HAP-1 (cell line): ENCODE measurements at regions not wholly inside any gene's neighbourhood (a gene's known extent, or its start where the extent isn't known, plus 50 kb on each side); places are given as distances from the start of the nearest gene placed in this dataset.

Experiments
- DNase-seq, 2 experiments: peaks; one replicate each; pipeline ENCODE4 v3.0.0-alpha.2; 2016 to 2020; ENCODE audit warnings: low spot score in 2 of 2
- H3K27me3 ChIP-seq: fragments of 250-450 bp; sonication (Bioruptor Pico); 2 replicates; pipeline ENCODE4 v1.5.1; 2020; ENCODE audit warnings: low read depth, mild to moderate bottlenecking, moderate library complexity
- H3K36me3 ChIP-seq: fragments of 250-450 bp; sonication (Bioruptor Pico); replicated peaks from 2 replicates; pipeline ENCODE4 v1.5.1; 2020; ENCODE audit warnings: mild to moderate bottlenecking
- H3K4me1 ChIP-seq: fragments of 250-450 bp; sonication (Bioruptor Pico); 2 replicates; pipeline ENCODE4 v1.5.1; 2020; ENCODE audit warnings: mild to moderate bottlenecking
- H3K4me3 ChIP-seq: fragments of 250-450 bp; sonication (Bioruptor Pico); 2 replicates; pipeline ENCODE4 v1.5.1; 2020; ENCODE audit warnings: mild to moderate bottlenecking, moderate library complexity
- H3K9me3 ChIP-seq: fragments of 250-450 bp; sonication (Bioruptor Pico); 2 replicates; pipeline ENCODE4 v1.5.1; 2020; ENCODE audit warnings: mild to moderate bottlenecking, moderate library complexity
- in situ Hi-C: fragments of 300-500 bp; cut with MboI; formaldehyde crosslinking; loops from 3 replicates; pipeline ENCODE4 v1.14.3; 2020; ENCODE audit warnings: low sequenced_read_pairs, inconsistent platforms, mixed read lengths

DNA sequence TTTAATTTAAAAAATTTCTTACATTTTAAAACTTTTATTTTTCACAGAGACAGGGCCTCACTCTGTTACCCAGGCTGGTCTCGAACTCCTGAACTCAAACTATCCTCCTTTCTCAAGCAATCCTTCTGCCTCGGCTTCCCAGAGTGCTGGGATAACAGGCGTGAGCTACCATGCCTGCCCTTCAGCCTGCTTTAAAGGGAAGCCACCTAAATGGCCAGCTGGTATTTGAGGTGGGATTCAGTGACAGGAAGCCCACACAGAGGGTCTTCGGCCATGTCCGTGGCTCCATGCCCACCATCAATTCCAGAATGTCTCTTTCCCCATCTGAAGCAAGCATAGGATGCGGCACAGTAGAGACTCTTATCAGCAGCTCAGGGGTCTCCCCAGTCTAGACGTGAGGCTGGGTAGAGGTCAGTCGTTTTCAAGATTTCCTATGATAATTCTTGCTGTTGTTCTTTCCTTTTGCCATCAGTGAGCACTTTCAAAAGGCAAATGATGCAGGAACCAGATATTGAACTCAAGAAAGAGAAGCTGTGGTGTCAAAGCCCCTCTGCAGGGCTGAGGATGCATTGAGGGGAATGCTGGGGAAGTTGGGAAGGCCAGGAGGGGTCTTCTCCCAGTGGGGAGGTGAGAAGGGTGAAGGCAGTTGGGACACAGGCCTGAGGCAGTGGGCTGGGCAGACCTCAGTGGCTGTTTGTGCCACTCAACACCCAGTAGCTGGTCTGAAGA, 291.5 kb upstream of the IGFBP3 start:
- Histone ChIP-seq H3K4me3 (no peak overlapping the region), H3K27me3 (no peaks in the 10 kb centered on the region), H3K4me1 (no peaks in the 10 kb centered on the region), H3K9me3 (no peaks in the 10 kb centered on the region), H3K36me3 (no peaks in the 10 kb centered on the region)
- in situ Hi-C loops: no loop called here
- no peak for DNase-seq

DNA sequence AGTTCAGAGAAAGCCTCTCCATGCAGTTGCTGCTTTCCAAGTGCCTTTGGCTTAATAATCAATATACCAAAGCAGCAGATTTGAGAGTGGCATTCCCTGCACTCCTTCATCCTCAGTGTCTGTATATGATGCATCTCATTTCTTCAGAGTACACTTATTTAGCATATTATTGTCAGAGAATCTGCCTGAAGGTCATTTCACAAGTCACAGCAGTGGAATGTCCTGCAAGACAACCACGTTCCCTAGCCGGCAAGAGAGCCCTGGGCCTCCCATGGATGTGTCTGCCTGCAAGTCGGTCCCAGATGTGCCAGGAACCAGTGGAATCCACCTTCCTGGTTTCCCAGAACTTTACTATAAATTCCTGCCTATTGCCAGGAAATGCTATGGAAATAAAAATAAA, 289.4 kb upstream of the IGFBP3 start:
- no peaks in the 10 kb centered on the region for H3K27me3 ChIP-seq
- no peak overlapping the region for H3K4me3 ChIP-seq
- H3K4me1 ChIP-seq: no peaks in the 10 kb centered on the region
- H3K9me3 ChIP-seq: no peaks in the 10 kb centered on the region
- no peak for DNase-seq
- H3K36me3 ChIP-seq: no peaks in the 10 kb centered on the region
- in situ Hi-C loops: no loop called here

DNA sequence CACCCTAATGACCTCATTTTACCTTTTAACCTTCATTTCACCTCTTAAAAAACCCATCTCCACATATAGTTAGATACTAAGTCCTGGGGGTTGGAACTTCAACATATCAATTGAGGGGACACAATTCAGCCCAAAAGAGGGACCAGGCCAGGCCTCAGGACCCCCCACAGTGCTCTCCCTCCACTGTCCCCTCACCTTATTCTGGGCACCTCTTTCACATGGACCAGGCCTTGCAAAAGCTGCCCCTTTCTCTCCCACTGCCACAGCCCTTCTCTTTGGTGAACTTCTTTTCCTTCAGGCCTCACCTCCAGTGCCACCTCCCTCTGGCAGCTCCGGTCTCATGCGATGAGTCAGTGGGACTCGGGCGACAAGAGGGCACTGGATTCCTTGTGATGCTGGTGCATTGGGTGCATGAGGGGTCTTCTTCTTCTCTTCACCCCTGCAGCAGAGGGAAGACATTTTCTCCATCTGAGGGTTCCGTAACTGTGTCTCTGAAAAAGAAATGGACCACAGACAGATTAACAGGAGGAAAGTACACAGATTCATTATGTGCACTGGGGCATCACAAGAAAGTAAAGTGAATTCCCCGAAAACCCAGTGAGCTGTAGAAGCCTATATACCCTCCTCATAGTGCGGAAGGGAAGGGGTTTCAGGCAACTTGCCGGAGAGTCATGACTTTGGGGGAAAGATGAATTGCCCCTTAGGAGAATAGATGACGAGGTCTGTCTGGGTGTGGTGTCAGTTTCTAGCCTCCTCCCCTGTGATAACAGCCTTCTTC, 288.7 kb upstream of the IGFBP3 start:
- Histone ChIP-seq H3K36me3 (no peaks in the 10 kb centered on the region), H3K27me3 (no peaks in the 10 kb centered on the region), H3K9me3 (no peaks in the 10 kb centered on the region), H3K4me1 (no peaks in the 10 kb centered on the region), H3K4me3 (no peak overlapping the region)
- DNase-seq: no peak
- in situ Hi-C loops: no loop called here

DNA sequence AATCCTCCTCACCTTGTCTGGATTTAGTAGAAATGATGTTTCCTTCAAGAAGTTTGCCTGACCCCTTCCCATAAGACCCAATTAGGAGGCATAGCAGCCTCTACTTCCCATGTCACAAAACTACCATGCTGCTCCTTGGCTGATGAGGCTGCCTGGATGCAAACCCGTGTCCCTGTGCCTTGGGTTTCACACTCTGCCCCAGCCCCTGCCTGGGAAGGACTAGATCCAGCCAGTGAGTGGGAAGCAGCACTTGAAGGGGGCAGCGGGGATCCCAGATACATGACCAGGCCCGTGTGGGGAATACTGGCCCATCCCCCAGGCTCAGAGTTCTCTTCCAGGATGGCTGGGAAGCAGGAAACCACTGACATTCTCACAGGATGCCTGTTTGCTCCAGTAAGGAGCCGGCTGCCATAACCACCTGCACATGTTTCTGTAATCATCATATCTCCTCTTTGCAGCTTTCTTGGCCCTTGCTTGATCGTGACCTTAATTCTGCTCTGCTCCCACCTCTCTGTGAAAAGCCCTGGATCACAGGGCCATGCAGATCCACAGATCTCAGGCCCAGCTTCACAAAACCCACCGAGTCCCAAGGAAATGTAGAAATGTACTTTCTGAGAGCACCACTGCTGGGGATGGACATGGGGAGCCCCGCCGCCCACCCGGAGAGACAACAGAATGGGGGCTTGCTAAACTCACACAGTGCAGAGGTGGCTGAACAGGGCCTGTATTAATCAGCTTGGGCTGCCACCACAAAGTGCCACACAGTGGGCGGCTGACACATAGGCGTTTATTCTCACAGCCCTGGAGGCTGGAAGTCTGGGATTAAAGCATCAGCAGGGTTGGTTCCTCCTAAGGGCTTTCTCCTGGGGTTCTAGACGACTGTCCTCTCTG, 287.8 kb upstream of the IGFBP3 start:
- H3K4me1 ChIP-seq: no peaks in the 10 kb centered on the region
- no peak for DNase-seq
- in situ Hi-C loops: no loop called here
- H3K9me3 ChIP-seq: no peaks in the 10 kb centered on the region
- H3K36me3 ChIP-seq: no peaks in the 10 kb centered on the region
- H3K4me3 ChIP-seq: no peak overlapping the region
- H3K27me3 ChIP-seq: no peaks in the 10 kb centered on the region

DNA sequence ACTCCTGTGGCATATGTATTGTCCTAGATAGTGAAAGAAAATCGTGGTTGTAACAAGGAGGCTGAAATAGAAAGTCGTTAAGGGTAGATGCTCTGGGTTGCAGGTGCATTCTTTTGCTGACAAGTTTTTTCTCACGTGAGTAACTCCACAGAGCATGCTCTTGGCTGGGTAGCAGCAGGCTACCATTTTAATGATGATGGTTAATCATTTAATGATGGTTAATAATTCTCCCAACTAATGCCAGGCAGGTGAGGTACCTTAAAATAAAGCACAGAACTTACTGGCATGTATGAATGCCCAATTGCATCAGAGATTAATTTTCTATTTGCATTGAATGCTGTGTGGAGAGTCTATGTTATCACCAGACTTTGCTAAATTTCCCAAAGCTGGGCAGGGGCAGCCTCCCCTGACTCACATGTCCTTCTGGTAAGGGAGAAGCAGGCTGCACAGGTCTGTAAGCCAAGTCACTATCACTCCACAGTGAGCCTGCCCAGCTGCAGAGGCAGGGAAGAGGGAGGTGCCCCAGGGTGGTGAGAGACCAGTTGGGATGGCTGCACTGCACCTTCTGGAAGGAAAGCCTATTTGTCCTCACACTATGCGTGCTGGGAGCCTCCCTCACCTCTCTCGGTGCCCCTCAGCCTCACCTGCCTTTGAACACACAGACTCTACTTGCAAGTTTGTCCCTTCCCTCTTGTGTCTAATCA, 287.0 kb upstream of the IGFBP3 start:
- in situ Hi-C loops: no loop called here
- DNase-seq: no peak
- Histone ChIP-seq H3K9me3 (no peaks in the 10 kb centered on the region), H3K27me3 (no peaks in the 10 kb centered on the region), H3K4me3 (no peak overlapping the region), H3K36me3 (no peaks in the 10 kb centered on the region), H3K4me1 (no peaks in the 10 kb centered on the region)

DNA sequence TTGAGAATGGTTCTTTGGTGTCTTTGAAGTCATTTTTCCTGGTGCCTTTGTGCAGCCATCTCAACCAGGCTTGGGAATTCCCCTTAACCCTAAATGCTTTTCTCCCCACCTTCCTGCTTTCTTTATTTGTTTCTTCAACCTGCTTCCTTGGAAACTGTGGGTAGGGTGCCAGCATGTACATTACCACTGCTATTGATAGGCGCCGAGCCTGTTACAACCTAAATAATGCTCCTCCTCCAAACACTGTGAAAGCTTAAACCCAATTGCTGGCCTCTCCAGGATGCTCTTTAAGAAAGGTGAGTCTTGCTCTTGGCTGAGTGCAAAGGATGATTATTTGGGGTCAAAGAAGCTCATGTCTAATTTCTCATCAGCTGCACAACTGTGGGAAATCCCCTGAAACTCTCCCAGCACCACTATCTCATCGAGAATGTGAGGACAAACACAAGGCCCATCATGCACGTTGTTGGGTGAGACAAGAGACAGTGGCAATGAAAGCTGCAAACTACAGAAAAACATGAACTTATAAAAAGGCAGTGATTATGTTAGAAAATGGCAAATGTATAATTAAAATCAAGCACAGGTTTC, 285.5 kb upstream of the IGFBP3 start:
- no peaks in the 10 kb centered on the region for H3K4me1 ChIP-seq
- no peaks in the 10 kb centered on the region for H3K27me3 ChIP-seq
- H3K4me3 ChIP-seq: no peak overlapping the region
- in situ Hi-C loops: no loop called here
- DNase-seq: no peak
- no peaks in the 10 kb centered on the region for H3K36me3 ChIP-seq
- no peaks in the 10 kb centered on the region for H3K9me3 ChIP-seq

DNA sequence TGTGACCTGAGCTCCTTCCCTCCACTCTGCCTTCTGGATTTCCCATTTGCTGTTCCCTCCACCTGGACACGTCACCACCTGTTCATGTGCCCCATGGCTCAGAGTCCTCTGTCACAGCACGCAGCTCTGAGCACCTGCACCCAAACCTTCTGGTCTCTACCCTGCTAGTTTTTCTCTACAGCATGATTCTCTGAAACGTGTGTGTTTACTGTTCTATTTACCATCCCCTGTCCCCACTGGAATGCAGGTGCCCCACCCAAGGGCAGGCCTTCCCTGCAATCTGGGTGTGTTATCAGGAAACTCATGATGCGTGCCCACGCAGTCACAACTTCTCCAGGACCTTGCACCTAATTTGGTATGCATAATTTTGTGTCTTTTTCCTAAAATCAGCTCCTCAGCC, 284.4 kb upstream of the IGFBP3 start:
- Histone ChIP-seq H3K9me3 (no peaks in the 10 kb centered on the region), H3K27me3 (no peaks in the 10 kb centered on the region)
- in situ Hi-C loops: no loop called here

DNA sequence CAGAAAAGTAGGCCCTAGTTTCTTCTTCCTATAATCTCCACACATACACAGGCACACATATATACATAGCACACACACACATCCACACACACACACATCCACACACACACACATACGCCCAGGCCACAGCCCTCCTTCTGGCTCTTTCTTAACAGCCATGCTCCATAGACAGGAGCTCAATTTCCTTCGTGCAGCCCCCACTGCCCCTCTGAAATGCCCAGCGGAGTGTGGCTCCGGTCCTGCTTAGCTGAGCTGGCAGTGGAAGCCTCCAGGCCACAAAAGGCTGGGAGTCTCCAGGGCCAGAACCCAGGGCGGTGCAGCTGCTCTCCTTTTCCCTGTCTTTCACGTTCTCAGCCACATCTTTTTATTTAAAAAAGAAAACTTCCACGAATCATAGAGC, 282.9 kb upstream of the IGFBP3 start:
- in situ Hi-C loops: no loop called here
- no peaks in the 10 kb centered on the region for H3K4me1 ChIP-seq

More for the DNA sequence above, 284.4 kb upstream of the IGFBP3 start:
- H3K4me3 ChIP-seq: no peak overlapping the region
- H3K36me3 ChIP-seq: no peaks in the 10 kb centered on the region
- no peak for DNase-seq
- no peaks in the 10 kb centered on the region for H3K4me1 ChIP-seq

DNA sequence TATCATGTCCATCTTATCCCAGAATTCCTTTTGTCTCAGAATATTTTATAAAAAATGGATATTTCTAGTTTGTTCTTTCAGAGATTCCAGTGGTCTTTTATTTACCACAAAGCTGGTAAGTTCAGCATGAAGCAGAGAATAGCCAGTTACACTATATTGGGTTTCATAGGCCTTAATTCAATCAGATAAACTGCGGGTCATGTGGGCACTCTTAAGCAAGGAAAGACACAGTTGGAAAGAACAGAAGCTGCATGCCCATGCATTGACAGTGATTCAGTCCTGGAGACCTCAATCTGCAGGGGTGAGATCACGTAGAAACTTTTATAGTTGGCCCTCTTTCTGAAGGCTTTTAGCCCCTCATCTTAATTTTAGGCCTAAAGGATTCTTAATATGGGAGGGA, 281.3 kb upstream of the IGFBP3 start:
- DNase-seq: no peak
- Histone ChIP-seq H3K36me3 (no peaks in the 10 kb centered on the region), H3K4me3 (no peak overlapping the region), H3K27me3 (no peaks in the 10 kb centered on the region), H3K4me1 (no peaks in the 10 kb centered on the region), H3K9me3 (no peaks in the 10 kb centered on the region)
- in situ Hi-C loops: no loop called here

More for the DNA sequence above, 282.9 kb upstream of the IGFBP3 start:
- Histone ChIP-seq H3K4me3 (no peak overlapping the region), H3K9me3 (no peaks in the 10 kb centered on the region), H3K36me3 (no peaks in the 10 kb centered on the region), H3K27me3 (no peaks in the 10 kb centered on the region)
- no peak for DNase-seq

DNA sequence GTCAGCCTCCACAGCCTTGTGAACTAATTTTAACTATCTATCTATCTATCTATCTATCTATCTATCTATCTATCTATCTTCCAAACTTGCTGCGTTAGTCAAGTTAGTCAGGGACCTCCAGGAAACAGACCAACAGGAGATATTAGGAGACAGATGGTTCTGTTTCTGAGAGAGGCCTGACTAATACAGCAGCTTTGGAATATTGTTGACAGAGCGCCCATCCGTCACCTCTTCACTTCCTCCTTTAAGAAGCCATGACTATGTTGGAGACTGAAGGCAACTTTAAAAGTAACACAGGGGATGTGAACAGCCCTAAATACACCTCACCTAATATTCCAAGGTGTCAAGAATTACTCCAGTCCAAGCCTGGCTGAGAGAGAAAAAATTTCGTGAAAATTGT, 280.9 kb upstream of the IGFBP3 start:
- Histone ChIP-seq H3K27me3 (no peaks in the 10 kb centered on the region), H3K36me3 (no peaks in the 10 kb centered on the region), H3K4me3 (no peak overlapping the region), H3K4me1 (no peaks in the 10 kb centered on the region), H3K9me3 (no peaks in the 10 kb centered on the region)
- no peak for DNase-seq
- in situ Hi-C loops: no loop called here

DNA sequence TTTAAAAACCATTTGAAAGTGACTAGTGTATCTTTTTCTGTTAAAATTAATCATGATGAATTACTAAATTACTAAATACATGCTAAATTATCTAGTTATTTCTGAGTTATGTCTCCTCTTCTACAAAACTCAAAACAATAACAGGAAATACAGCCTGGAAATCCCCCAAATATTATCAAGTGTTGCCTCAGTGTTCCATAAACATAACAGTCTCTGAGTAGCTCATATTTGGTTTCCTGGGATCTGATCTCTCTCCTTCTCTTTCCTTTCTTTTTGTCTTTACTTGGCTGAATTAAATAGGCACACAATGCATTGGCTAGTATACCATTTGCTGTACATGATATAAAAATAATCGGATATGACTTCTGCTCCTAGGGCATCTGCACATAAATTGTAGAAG, 277.6 kb upstream of the IGFBP3 start:
- Histone ChIP-seq H3K27me3 (no peaks in the 10 kb centered on the region), H3K36me3 (no peaks in the 10 kb centered on the region), H3K9me3 (no peaks in the 10 kb centered on the region; the same call in 1 of the 2 replicates), H3K4me3 (no peak overlapping the region), H3K4me1 (no peaks in the 10 kb centered on the region)
- in situ Hi-C loops: no loop called here
- no peak for DNase-seq

DNA sequence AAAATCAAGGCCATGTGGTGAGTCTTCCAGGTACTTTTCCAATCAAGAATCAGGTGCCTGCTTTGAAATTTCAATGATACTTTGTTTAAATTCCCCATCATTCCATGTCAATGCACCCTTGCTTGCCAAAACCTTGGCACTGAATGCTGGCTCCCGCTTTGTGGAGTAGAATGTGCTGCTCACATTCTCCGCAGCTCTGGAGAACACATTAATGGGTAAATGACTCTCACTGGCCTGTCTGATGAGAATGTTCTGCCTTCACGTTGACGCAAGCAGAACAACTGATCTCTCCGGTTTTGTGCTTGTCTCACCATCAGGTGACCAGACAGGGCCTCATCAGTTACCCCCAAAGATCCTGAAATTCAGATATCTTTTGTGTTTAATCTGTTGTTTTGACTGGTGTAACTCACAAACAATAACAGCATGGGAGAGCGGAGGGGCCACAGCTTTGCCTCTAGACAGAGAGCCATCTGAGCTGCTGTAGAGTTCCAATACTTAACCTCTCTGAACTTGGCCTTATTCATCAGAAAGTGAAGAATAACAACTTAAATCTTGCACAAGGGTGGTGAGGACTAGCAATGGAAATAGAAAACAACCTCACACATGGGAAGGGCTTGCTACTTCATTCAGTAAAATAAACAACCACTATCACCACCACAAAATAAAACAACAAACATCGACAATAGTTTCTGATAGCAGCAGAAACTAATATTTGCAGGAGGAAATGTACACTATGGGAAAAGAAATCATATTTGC, 276.9 kb upstream of the IGFBP3 start:
- in situ Hi-C loops: no loop called here
- Histone ChIP-seq H3K4me3 (no peak overlapping the region), H3K36me3 (no peaks in the 10 kb centered on the region), H3K9me3 (no peaks in the 10 kb centered on the region; the same call in 1 of the 2 replicates), H3K4me1 (no peaks in the 10 kb centered on the region), H3K27me3 (no peaks in the 10 kb centered on the region)
- no peak for DNase-seq
